GM21381 (cell line): ENCODE measurements at regions not wholly inside any gene's neighbourhood (a gene's known extent, or its start where the extent isn't known, plus 50 kb on each side); places are given as distances from the start of the nearest gene placed in this dataset.

Experiments
- ATAC-seq: cut with Tn5 transposase; IDR thresholded peaks from one replicate; pipeline ENCODE4 v1.9.1; 2021; ENCODE audit warnings: mild to moderate bottlenecking, moderate library complexity; ENCODE audit not compliant: unreplicated experiment

DNA sequence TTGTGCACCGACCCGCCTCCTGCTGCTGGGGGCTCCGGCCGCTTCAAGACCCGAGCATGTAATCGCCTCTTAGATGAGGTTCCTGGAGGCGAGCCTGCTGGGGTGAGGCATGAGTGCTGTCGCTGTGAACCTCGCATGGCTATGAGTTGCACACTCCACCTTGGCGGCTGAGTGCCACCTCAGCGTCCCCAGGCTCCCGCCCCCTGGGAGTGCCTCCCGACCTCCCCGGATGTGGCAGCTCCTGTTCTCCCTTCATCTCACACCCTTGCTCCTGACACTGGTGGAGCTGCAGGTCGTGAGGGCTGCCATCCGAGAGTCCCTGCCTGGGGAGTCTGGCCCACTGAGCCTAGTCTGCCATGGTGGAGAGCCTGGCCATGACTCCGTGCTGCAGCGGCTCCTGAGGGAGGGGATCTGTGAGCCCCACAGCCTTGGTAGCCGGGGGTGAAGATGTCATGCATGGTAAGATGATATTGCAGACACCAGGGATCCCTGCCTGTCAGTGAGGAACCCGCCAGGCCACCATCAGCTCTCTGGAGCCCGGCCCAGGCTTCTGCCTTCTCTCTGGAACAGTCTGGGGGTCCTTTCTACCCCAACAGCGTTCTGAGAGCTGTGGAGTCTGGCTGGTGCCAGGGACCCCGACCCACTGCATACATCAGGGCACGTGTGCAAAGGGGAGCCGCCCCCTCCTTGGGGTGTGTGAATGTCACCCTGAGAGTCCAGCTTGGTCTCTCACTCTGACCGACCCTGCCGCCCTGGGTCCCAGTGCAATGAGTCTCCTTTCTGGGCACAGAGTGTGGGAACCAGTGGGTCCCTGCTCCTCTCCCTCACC is 61.6 kb upstream of the HS6ST1 start:
- ATAC-seq: no peak

DNA sequence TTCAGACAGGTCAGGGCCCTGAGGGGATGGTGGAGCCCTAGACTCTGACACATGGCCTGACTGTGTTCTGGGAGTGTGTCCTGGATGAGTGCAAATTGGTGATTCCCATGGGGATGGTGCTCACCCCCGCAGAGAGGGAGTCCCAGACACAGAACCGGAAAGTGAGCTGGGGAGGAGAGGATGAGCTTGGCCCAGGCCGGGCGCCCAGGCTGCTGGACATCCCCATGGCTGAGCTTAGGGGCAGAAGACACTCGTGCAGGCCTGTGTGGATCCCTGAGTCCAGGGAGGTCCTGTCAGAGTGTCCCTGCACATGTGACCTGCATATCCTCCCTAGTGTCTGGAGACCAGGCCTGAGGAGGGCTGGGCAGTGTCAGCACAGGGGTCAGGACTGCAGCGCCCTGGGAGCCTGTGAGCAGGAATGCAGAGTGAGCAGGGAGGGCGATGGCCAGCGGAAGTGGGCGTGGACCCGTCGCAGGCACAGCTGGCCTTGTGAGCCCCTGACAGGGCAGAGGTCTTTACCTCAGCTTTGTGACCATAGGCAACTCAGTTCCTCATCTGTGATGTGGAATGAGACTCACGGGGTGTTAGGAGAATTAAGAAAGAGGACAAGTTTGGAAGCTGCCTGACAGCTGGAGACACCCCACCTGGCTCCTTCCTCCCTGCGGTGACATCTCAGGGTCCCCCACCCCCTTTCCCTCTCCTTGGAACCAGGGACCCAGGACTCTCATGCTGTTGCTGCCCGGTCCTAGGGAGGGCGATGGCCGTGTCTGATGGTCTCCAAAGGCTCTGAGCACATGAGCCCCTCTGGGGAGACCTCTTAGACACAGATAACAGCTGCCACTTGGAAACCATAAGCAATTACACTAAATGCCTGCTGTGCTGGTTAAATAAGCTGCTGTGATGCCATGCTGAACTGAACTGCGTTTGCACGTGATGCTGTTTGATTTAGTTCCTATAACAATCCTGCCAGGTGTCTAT is 62.6 kb upstream of the HS6ST1 start:
- ATAC-seq: no peak

DNA sequence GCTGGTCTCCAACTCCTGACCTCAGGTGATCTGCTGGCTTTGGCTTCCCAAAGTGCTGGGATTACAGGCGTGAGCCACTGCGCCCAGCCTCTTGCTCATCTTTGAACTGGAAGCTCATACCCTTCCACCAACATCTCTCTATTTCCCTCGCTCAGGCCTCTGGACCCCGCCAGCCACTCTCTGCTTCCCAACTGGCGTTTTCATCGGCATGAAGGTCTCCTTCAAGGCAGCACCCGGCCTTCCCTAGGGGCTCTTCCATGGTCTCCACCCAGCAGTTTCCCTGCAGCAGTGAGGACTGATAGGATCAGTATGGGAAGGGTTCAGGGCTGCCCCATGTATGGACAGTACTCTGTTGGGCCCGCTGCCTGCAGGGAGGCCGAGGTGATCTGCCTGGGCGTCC is 65.8 kb upstream of the HS6ST1 start:
- no peak for ATAC-seq

DNA sequence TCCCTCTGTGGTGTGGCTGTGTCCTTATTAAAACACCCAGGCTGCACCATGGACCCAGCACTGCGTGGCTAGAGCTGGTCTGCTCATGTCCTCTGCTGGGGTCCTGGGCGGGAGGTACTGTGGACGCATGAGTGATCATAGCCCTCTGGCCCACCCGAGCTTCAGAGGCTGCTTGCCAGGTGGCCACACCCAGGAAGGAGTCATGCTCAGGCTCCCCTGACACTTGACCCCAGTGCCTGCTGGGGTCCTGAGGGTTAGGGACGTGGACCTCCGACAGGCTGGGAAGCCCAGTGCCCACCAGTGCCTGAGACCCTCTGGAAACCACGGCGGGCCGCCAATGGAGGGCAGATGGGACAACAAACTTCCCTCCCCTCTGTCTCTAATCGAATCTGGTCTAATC is 66.3 kb upstream of the HS6ST1 start:
- no peak for ATAC-seq

DNA sequence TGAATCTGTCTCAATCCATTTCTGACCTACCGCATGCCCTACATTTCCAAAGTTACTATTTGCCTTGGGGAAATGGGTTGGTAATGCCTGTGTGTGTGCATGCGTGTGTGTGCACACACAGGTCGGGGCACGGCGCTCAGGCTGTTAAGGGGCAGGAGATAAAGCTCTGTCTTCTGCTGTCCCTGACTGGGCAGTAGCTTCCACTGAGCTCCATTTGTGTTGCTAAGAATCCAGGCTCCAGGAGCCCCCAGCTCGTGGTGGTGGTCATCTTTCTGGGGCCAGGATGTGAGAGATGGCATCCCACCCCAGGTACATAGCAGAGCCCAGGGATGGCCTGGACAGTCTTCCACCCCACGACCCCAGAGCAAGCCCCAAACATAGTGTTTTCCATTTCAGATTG is 66.7 kb upstream of the HS6ST1 start:
- ATAC-seq: no peak

DNA sequence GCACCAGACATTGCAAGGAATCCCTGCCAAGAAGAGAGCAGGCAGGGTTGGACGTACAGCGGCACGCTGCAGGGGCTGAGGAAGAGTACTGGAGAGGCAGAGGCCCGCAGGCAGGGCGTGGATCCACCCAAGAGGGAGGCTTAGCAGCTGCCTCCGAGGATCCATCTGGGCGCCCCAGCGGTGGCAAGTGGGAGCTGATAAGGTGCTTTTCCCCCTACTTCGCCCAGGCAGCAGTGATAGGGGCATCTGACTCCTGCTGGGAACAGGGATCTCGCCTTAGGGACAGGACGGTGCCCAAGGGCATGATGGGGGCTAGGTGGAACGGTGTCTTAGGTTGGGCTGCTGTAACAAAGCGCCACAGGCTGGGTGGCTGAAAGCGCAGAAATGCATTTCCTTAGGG is 67.4 kb upstream of the HS6ST1 start:
- ATAC-seq: no peak

DNA sequence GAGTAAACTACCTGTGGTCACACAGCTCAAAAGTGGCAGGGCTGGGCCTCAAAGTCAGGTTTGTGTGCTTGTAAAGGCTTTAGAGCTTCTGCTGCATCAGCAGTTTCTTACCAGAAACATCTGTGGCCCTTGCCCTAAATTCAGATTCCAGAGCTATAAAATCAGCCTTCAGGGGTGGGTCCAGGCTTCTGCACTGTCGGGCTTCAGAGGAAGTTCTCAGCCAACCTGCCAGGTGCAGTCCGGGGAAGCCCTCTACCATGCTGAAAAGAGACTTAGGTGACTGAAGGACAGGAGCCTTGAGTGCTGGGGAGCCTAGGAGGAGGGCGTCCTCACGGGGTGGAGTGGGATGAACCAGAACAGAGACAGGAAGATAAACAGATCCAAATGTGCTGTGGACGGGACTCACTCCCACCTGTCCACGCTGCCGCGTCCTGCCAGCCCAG is 69.9 kb upstream of the HS6ST1 start:
- no peak for ATAC-seq

DNA sequence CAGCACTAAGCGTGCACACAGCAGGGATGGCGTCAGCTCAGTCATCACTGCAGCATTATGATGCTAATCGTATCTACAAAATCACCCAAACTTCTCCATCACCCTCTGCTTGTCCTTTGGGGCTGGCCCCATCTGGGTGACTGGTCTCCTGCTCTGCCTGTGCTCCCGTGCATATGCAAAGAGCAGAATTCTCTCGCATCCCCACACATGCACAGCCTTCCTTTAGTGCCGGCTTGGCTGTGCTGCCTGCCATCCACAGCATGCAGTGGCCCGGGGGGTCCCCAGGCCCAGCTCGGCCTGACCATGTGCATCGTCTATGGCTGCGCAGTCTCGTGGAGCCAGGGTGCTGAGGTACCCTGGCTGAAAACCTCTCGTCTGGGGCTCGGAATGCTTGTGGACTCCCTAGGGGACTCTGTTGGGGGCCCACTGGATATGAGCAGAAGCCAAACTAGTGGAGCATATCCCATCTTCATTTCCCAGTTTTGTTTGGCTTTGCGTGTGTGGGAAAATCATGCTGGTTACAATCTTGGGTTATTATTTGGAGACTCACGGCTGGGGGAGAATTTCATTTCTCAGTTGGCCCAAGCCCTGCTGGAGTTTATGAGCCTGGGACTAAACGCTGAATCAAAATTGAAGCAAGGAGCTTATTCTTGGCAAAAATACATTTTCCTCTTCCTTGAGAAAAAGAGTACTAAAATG is 70.9 kb upstream of the HS6ST1 start:
- ATAC-seq: no peak

DNA sequence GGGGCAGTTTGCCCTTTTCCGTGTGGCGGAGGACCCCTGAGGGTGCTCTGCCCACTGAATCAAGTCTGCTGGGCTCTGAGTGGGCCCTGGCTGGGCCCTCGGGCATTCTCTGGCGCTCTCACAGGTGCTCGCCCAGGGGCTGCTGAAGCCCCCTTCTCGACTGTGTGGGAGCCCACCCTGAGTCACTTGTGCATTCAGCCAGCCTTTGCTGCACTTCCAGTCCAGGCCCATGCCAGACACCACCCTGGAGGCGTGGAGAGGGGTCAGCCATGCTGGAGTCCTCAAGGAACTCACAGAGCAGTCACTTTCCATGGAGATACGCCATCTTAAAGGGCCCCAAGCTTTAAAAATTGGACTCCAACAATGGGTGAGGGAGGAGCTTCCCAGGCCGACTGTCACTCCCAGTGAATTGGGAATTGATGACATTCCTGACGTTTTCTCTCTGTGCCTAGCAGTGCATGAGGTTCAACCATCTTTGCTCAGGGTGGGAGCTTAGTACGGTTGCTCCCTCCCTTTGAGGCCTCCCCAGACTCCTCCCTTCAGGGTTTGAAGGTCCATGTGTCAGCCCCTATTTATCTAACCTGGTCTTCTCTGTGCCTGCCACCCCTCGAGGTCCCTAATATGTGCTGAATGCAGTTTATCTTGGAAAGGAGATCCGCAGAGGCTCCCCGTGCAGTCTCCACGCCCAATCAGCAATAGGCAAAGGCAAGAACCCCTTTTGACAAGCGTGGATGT is 71.8 kb upstream of the HS6ST1 start:
- no peak for ATAC-seq

DNA sequence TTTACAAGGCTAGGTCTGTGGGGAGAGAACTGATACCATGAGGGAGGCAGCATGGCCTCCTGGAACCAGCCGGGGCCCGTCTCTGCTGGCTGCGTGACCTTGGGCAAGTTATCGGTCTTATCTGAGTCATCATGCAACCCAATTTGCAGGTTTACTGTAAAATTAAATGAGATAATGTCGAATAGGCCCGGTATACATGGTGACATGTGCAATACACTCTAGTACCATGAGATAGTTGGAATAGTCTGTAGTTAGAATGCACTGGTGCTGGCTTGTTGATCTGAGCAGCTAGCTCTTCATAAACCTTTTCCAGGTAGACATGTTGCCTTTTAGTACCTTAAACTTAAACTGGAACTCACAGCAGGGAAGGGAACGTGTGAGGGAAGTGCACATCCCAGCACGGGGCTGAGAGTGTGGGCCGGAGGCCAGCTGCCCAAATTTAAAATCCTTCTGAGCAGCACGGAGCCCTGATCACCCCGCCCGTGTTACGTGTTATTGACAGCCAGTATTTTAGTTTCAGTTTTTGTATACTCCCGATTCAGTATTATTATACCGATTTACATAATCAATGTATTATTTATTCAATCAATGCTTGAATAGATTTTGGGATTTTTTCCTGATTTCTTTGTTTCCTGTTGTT is 72.4 kb upstream of the HS6ST1 start:
- no peak for ATAC-seq

DNA sequence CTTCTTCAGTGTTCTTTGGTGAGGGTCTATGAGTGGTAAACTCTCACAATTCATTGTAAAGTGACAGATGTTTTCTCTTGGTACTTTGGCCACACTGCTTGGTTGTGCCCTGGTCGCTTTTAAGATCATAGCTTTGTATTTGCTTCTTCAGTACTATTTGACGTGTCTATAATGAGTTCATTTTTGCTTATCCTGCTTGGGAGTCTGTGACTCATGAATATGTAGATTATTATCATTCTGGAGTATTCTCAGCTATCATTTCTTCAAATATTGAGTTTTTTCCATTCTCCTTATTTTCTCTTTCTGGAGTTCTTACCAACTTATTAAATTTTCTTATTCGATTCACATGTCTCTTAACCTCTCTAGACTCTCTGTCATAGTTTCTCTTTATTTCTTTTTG is 73.0 kb upstream of the HS6ST1 start:
- ATAC-seq: no peak

DNA sequence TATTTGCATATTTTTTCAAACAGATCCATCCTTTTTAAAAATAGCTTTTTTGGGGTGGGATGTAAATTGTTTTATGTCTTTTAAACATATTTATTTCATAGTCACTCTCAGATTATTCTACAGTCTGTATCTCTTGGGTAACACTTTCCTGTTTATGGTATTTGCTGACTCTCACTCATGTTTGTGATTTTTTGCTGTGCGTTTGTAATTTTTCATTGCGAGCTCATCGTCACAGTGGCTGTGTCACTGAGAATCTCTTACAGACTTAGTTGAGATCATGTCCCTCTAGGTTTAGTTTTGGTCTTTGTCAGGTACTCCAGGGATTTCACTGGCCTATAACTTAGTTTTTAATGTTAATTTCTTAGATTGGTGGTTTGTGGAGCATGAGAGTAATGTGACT is 73.5 kb upstream of the HS6ST1 start:
- ATAC-seq: no peak

DNA sequence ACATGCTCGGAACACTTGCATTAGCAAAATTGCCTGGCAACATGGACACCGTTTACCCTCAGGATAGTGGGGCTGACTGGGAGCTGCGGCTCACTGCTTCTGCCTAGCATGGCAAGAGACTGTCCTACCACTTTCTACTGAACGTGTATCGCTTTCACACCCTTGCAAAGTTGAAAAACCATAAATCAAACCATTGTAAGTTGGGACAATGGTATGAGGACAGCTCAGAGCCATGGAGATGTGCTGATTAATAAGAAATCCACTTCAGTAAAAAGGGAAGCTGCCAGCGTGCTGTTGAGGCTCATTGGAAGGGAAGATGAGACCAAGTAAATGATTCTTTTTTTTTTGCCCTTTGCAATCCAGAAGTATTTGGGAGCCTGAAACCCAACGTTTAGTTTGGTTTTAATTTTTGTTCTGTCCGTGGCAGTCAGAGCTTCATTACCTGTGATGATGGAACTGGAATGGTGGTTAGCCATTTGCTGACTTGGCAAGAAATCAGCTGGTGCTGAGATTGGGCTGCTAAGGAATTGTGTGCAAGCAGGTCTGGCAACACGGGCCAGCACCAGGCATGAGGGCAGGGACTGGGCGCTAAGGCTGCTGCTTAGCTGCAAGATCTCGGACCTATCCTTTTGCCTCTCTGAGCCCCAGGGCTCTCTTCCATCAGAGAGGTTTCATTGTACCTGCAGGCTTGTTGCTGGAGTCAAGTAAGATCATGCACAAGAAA is 75.5 kb upstream of the HS6ST1 start:
- ATAC-seq: no peak

DNA sequence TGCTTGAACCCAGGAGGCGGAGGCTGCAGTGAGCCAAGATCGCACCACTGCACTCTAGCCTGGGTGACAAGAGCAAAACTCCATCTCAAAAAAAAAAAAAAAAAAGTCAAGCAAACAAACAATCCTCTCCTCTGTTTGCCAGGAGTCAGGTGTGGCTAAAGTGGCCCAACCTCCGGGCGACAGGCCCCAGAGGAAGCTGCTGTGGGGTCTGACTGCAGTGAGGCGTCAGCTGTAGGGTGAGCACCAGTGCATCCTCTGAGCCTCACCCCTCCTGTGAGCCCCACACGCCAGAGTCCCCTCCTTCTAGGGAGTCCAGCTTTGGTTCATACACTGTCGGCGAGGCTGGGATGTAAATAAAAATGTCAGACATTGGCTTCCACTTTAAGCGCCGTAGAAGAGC is 76.5 kb upstream of the HS6ST1 start:
- no peak for ATAC-seq

DNA sequence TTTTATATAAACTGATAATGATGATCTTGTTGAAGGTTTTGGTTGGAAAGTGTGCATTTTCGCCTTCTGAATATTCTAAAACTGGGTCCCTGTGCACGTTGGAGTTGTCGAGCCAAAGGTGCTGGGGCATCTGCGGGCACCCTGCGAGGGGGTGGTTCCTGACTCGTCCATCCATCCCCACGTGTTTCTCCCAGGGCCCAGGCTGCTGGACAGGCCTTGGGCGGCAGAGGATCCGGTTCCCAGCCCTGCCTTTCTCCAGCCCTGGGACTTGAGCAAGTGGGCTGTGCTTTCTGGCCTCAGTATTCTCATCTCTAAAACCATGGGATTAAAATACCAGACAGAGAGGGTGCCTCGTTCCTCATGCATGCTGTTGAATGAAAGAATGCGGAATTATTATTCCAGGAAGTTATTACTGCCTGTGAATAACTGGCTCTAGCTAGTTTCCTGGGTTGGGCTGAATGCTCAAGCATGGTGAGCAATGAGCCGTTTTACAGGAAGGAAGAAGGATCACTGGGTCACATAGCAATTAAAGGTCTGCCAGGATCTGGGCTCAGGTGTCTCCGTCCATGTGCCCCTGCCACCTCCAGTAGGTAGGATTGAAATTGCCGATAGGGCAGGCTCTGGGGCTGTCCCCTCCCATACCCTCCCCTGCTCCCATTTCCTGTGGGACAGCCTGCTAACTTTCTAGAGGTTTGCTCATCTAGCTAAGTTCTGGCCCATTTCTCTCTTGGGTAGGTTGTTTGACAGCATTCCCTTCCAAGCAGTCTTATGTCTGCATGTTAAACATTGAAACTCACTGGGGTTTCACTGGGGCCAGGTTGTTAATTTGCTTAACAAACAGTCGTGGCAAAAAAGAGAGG is 77.2 kb upstream of the HS6ST1 start:
- ATAC-seq: no peak

DNA sequence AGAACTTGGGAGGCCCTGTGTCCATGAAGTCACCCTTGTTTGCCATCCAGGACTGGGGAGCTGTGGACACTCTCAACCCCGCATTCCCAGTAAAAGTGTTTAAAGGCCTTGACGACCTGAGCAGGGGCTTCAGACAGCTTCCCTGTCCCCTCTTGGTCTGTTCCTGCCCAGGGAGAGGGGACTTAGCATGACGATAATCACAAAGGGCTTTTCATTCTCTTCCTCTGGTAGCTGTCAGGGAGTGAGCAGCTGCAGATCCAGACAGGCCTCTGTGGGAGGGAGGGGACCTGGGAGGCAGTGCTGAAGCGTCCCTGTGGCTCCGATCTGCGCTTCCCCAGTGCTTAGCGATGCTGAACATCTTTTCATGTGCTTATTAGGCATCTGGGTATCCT is 77.8 kb upstream of the HS6ST1 start:
- ATAC-seq: no peak

DNA sequence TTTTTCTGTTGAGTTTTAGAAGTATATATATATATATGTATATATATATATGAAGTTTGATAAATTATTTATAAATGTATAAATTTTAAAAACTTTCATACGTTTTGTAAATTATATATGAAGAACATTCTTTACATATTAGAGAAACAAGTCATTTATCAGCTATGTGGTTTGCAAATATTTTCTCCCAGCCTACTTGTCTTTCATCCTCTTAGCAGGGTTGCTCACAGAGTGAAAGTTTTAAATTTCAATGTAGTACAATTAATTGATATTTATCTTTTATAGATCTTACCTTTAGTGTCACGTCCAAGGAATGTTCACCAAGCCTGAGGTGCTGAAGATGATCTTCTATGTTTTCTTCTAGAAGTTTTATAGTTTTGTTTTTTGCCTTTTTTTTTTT is 78.3 kb upstream of the HS6ST1 start:
- ATAC-seq: no peak

DNA sequence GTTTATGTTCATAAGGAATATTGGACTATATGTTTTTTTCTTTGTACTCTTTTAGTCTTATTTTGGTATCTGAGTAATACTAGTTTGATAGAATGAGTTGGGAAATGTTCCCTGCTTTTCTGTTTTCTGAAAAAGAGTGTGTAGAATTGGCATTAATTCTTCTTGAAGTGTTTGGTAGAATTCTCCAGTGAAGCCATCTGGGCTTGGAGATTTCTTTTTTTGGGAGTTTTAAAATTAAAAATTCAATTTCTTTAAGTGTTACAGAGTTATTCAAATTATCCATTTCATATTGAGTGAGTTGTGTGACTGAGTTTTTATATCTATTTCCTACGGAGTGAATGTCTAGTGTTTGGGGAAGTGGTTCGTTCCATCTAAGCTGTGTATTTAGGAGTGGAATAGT is 80.6 kb upstream of the HS6ST1 start:
- no peak for ATAC-seq
